ENCODE measurements at regions not wholly inside any gene's neighbourhood (a gene's known extent, or its start where the extent isn't known, plus 50 kb on each side); places are given as distances from the start of the nearest gene placed in this dataset.

DNA sequence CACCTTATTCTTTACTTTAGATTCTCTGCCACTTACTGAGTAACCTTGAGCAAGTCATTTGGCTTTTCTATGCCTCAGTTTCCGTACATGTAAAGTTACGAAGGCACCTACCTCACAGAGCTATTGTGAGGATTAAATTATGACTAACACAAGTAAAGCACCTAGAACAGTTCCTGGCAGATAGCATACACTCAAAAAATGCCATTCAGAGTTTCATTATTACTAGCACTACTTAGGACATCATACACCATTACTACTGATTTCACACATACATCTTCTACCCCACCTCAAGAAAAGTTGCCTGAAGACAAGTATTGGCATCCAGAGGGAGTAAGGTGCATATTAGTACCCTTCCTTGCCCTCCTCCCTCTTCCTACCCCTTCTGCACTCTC lies 107.8 kb downstream of the OGFRL1 start:
- DNase-seq (ENCODE audit: low read depth): no peak

DNA sequence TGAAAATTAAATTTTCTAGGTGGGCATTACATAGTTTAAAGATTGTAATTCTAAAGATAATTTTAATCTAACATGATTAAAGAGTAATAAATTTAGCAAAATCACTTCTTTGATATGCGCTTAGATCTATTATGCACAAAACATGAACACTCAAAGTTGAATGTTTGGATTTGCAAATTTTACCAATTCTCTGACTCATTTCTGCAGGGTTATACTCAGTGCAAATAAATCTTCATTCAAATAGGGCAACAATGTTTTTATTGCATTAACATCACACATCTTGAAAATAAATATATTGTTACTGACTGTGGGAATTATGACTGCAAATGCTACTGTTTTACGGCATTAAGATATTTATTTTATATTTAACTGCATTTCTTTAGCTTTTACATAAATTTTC lies 110.7 kb downstream of the OGFRL1 start:
- no peak for DNase-seq (ENCODE audit: low read depth)

DNA sequence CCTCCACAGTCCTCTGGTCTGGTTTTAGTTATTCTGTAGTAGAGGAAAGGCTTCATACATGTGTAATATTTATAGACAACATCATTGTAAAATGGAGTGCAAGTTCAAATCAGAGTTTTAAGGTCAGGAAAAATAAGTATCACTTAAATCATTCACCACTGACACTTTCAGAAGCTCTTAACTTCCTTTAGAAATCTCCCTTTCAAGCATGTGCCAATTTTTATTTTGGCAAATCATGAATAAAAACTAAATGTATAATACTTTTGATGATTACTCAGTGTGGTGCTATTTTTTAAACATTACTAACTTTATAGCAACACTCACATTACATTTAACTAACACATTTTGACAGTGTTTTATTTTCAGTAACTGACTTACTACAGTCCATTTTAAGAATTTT lies 112.2 kb downstream of the OGFRL1 start:
- DNase-seq (ENCODE audit: low read depth): peak; percentile 55

DNA sequence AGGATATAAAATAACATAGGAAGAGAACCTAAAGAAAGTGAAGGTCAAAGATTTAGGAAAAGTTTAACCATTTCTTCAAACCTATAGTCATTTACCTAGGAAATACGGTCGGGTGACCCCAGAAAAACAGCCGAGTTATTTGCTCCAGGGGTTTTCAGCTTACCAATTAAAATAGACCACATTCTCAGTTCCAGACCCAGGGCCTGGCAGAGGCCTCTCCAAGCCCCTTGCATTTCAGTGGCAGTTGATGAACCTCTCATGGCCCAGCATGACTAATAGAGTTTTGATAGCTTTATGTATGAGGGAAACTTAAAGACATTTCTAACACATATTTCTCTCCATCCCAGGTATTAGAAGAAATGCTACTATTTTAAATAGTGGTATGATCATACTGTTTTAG lies 113.5 kb downstream of the OGFRL1 start:
- no peak for DNase-seq (ENCODE audit: low read depth)

DNA sequence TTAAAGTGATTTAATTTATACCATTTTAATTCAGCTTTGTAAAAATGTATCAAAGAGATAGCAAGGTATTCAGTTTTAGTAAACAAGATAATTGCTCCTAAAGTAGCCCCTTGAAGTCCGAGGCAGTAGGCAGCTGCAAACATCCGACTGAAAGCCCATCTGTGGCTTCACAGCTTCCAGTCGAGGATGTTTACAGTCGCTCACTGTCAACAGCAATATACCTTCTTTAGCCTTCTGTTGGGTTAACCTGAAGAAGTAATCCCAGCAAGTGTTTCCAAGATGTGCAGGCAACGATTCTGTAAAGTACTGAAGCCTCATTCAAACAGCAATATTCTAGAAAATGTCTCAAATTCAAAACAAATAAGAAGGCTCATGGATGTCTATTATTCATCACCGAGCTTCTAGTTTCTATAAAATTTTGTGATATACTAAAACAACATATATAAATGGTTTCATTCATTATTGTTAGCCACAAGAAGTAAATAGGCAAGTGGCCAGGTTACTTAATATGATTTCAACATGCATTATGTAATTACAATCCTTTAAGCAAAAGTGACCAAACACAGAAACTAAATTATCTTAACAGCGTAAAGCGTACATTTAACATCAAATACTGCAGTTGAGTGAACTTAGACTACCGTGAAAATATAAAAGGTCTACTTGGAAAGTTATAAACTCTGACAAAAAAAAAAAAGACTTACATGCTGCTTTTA lies 115.0 kb downstream of the OGFRL1 start:
- DNase-seq (ENCODE audit: low read depth): no peak

DNA sequence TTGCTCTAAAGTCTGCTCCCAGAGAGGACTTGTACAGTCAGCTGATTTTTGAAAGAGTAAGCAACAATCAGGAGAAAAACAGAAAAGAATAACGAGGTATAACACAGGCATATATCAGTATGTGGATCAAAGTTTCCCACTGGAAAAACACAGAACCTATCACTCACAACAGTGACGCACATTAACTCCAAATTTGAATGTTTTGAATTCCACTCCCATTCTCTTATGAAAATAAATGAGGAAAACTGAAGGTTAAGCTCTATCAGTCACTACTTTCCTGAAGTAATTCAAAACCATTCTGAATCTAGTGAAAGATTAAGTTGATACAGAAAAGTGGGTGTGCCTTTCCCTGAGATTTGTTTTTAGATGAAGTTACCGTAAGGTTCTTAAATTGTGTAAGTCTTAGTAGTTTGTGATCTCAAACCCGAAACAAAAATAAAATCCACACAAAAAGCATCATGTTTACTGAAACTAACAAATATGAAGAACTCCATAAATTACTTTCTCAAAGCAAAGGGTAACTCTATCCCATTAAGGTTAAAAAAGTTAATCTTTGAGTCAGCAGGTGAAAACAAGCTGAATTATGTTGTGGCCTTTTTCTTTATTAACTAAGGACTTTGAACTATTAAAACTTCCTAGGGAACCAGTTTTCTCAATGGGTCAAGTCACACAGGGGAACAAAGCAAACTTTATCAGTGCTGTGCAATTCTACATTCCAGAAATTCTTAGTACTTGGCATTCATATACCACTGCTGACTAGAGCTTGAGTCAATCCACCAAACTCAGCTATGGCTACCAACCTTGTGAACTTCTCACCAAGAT lies 115.7 kb downstream of the OGFRL1 start:
- peak; percentile 88 for DNase-seq (ENCODE audit: low read depth)

DNA sequence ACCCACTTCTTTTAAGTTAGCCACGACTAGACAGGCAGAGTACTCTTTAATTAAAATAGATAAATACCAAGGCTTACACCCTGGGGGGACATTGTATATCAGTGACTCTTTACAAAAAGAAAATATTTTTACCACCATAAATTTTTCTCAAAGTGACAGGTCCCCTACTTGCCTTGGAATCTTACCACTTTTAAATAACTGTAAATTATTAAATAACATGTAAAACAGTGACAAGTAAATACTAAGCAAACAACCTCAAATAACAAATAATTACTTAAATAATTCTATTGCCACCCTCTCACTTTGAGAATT lies 116.3 kb downstream of the OGFRL1 start:
- no peak for DNase-seq (ENCODE audit: low read depth)

DNA sequence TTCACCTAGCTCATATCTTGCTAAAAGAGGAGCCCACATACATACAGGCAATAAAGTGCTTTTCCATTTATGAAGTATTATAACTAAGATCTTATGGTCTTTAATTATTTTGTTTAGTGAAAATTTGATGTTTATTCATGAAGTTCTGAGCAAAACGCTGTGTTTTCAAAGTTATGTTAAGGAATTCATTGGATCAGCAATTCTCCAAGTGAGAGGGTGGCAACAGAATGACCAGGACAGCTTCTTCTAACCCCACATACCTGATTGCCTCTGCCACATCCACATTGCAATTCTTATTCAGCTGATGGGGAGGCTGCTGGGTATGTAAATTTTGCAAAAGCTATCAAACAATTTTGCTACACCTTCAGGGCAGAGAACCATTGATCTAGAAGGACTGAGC lies 116.8 kb downstream of the OGFRL1 start:
- DNase-seq (ENCODE audit: low read depth): no peak

DNA sequence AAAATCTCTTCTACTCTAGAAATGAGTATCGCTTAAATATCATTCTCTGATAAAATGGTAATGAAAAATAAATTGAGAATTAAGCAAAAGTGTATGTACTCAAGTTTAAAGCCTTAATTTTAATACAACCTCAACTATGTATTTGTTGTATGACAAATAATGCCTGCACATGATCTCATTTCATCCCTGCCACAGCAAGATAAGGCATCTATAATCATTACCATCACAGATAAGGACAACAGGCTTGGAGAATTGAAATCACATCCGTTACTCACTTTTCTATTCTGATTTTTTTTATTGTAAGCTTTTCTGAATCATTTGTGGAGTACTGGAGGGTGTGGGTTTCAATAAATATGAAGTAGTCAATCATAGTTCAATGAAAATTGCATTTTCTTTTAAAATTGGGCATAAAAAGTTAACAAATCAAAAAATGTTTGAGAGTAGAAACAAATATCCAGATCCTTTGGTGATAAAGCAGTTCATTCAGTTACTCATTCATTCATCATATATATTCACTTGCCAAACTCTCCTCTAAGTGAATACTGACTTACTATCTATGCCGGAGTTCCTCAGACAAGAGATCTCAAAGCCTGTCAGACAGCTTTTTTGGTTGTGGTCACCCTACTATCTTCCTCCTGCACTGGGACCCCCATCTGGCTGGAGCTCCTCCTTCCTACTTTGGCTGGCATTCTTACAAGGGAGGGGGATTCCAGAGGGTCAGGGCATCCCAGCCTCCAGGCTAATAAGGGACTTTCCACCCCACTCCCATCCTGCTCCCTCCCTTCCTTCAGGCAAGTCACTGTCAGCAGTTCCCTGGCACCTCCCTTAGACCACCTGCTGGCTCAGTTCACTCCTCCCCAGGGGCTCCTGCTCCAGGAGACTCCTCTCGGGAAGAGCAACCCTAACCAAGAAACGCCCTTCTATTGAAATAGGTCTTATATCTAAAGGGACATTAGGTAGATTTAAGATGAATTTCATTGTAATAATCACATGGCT lies 118.6 kb downstream of the OGFRL1 start:
- DNase-seq (ENCODE audit: low read depth): no peak

DNA sequence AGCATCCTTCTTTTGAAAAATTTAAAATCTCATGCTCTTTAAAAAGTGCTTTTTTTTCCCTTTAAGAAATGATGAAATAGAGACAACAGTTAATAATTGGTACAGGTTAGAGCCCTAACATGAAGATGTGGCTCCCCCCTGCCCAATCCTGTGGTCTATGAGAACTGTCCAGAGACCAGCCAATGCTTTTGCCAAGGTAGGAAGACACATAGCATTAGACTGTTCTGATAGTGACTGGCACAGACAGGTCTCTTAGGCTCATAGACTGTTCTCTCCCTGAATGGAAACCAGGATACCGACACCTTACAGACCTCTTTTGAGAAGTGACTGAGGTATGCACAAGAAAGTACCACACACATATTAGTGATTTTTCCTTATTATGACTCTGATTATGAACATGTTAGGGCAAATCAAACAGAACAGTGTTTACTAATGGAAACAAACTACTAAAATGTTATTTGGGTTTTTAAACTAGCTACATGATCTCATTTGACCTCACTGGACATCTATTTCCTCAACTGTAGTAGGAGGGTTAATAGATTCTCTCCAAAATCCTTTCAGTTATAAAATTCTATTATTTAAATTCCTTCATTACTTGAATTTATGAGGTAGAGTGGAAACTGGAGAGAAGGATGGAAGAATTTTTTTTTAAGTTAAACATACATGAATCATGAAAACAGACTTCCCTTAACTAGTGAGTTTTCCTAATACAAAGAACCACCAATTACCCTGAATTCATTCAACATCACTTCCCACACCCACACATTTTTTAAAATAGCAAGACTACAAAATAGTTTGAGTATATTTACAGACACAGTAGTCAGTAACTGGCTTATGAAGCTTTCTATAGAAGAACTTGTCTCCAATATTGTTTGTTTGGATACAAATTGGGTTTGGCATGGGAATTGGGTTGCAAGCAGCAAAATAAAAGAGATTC lies 120.4 kb downstream of the OGFRL1 start:
- DNase-seq (ENCODE audit: low read depth): no peak

DNA sequence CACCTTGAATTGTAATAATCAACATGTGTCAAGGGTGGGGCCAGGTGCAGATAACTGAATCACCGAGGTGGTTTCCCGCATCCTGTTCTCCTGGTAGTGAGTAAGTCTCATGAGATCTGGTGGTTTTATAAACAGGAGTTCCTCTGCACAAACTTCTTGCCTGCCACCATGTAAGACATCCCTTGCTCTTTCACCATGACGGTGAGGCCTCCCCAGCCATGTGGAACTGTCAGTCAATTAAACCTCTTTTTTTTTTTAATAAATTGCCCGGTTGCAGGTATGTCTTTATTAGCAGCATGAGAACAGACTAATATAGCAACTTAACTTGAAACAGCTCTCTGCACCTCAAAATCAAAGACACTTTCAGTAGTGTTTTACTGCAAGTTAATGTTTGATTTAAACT lies 121.6 kb downstream of the OGFRL1 start:
- no peak for DNase-seq (ENCODE audit: low read depth)

DNA sequence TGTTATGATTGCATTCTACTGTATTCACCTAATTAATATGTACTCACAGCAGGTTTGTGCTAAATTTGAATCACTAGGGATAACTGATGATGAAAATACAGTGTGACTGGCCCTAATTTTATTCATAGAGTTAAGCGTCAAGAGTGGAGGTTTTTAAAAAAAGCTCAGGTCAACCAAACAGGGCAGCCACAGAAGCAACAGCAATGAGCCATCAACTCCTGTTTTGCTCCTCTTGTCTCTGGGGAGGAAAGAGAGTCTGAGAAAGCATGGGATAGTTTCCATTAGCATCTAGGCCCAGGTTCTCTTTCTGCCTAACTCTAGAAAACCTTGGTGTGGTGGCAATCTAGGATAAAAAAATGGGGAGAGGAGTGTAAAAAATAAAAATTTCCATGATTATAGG lies 122.1 kb downstream of the OGFRL1 start:
- DNase-seq (ENCODE audit: low read depth): no peak

DNA sequence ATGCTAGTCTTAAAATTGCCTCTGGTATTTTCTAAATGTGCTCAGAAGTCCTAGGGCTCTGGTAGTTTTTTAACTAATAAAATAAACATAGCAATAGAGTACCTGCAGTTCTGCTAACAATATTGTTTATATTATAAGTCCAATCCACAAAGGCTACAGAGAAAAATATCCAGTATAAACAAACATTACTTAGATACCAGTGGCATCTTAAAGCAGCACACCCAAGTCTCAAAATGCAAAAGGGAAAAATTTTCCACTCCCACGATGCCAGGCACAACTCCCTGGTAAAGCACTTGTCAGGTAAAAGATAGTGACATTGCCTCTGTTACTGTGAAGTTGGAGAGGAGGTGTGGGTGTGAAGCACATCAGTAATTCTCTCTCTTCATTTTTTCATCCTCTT lies 123.3 kb downstream of the OGFRL1 start:
- DNase-seq (ENCODE audit: low read depth): no peak

DNA sequence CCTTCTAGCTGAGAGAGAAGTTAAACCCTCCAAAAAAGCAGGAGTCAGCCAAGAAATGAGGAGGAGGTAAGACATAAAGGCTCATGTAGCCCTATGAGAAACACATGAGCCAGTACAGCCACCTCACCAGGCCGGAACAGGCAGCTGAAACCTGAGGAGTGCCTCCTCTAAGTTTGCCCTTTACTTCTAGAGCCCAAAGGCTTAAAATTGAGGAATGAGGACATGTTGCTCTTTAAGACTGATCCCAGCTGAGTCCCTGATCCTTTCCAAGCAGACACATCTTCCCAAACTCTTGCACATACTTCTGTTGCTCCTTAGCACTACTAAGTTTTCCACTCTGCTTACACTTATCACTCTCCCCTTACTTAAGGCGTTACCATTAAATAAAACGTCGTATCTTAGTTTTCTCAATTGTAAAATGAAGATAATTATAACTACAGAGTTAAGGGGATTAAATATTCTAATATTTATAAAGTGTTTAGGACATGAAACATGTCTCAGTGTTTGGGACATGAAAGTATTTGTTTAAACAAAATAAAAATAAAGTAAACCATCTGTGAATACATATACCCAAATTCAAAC lies 124.0 kb downstream of the OGFRL1 start:
- DNase-seq (ENCODE audit: low read depth): peak; percentile 59

DNA sequence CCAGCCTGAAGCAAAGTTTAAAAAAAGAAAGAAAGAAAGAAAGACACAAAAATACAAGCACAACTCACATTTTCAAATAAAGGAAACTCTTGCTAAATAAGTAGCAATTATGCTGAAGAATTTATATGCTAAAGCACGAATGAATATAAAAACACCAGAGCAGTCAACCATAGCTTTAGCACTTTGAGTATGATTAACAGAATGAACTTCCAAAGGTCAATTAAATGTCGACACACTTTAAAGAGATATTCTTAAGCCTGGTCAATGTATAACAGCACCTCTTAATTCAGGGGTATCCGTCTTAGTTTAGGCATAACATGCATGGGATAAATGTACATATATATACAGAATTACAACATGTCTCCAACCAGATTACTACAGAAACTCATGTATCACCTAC lies 125.9 kb downstream of the OGFRL1 start:
- DNase-seq (ENCODE audit: low read depth): no peak

DNA sequence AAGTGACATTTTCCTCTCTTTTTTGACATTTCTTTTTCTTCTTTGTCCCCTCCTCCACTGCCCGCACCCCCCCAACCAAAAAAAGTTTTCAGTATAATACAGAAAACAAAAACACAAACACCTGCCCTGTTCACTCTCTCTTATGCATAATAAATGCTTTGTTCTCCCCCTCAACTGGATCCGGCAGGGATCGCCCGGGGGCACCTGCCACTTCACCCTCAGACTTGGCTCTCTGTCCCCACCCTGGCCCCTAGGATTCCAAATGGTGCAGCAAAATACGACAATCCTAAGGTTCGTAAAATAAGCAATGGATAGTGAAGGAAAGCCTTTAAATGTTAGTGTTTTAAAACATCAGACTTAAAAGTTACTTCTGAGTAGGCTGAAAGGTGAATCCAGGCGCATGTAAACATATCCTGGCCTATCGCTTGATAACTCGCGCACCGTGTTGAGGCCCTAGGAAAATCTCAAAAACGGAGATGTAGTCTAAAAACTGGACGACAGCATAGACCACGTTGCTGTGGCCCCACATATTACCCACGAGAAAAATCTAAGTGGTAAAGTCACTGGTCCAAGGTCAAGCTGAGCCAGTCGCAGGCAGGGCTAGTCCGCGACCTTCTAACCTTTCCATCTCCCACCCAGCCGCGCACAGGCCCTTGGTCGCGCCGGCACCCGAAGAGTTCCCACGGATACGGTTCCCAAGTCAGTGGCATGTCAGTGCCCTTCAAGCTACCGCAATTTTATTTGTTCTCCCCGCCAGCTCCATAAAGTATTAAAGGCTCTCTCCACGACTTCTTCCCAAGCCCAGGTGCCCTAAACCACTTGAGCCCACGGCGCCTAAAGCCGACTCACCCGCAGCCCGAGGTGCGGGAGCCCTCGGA lies 130.8 kb downstream of the OGFRL1 start:
- no peak for DNase-seq (ENCODE audit: low read depth)

DNA sequence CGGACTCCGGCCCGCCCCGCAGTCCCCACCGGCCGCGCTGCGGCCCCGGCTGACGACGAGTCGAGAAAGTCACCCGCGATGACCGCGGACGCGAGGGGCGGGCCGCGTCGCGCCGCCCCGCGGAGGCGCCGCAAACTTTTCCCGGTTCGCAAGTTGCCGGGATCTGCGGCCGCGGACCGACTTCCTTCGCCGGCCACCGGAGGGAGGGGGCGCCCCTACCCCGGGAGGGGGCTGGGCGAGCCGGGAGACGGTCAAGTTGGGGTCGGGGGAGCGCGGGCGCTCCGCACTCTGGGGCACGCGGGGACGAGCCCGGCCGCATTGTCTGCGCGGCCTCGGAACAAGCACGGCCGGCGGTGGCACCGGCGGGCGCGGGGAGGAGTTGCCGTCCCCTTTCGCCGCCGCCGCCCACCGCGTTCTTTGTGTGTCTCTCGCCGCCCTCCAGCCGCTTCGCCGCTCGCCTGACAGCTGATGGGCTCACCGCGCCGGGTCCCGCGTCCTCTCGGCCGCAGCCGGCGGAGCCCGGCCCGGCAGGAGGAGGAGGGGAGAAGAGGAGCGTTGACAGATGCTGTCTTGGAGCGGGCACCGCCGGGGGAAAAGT lies 131.6 kb downstream of the OGFRL1 start:
- DNase-seq (ENCODE audit: low read depth): peak; percentile 34

DNA sequence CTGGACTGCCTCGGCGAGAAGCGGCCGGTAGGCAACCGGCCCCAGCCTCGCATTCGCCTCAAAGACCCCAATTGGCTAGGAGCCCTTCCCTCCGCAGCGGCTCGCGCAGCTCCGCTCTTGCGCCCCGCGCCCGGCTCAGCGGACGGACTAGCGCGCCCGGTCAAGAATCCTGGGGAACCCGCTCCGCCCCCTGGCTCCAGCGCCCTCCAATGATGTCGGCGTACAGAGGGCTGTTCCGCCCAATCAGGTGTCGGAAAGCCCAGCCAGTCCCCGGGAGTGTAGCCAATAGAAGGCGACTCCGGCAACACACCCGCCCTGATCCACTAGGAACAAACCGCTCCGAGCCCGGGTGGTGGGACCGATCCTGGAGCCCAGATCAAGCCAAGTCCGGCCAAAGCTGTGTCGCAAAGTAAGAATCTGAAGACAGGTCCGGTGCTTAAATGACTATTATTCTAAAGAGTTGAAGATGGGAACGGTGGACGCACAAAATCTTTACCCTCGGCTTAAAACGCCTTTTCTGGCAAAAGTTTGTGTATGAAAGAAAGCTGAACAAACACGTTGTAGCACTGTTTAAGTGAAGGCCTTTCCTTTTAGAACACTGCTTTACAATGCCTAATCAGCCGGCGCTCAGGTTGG lies 132.2 kb downstream of the OGFRL1 start:
- peak; percentile 98 for DNase-seq (ENCODE audit: low read depth)

DNA sequence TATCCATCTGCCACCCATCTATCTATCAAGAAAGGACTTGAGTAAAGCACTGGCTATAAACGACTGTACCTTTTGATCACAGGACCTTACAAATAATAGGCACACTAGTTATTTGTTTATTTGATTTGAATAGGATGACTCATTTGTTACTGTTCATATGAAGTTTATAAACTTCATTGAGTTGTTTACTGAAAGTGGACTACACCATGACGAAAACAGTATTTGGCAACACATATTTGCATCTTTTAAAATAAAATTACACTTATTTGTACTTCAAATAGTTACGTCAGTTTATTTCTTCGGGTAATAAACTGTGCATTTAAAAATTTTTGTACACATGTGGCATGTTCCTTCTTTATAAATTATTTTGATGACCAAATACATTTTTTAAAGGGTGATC lies 133.0 kb downstream of the OGFRL1 start:
- DNase-seq (ENCODE audit: low read depth): no peak
